ENCODE measurements at regions not wholly inside any gene's neighbourhood (a gene's known extent, or its start where the extent isn't known, plus 50 kb on each side); places are given as distances from the start of the nearest gene placed in this dataset.

GRCh38 chr5:4144411-4145007 is 548.9 kb downstream of the IRX1 start:
- H3K4me1 ChIP-seq (ENCODE audit: low read depth, poor library complexity, severe bottlenecking): no peaks in the 10 kb centered on the region
- no peak for TF ChIP-seq CTCF (conservative IDR thresholded peaks at IDR 0.05; ENCODE audit: low read depth, low read length)
- no peaks in the 10 kb centered on the region for H3K36me3 ChIP-seq (ENCODE audit: insufficient read depth)
- no peak overlapping the region for H3K4me3 ChIP-seq (IDR thresholded peaks at IDR 0.05; ENCODE audit: insufficient read depth, low read depth, low read length)
- no peak overlapping the region for H2AFZ ChIP-seq (ENCODE audit: low read depth)
- H3K9ac ChIP-seq: no peak overlapping the region
- H4K20me1 ChIP-seq (ENCODE audit: insufficient read depth): no peaks in the 10 kb centered on the region
- no peak overlapping the region for H3K27ac ChIP-seq
- no peak overlapping the region for H3K4me2 ChIP-seq
- H3K27me3 ChIP-seq (ENCODE audit: insufficient read depth, low read depth): no peaks in the 10 kb centered on the region
- no peaks in the 10 kb centered on the region for H3K79me2 ChIP-seq (ENCODE audit: insufficient read depth, low read depth)

GRCh38 chr5:4145511-4145910 is 549.9 kb downstream of the IRX1 start:
- H3K9ac ChIP-seq: no peak overlapping the region
- no peak overlapping the region for H2AFZ ChIP-seq (ENCODE audit: low read depth)
- no peak overlapping the region for H3K27ac ChIP-seq
- H3K36me3 ChIP-seq (ENCODE audit: insufficient read depth): no peaks in the 10 kb centered on the region
- H3K4me1 ChIP-seq (ENCODE audit: low read depth, poor library complexity, severe bottlenecking): no peaks in the 10 kb centered on the region
- no peak overlapping the region for H3K4me3 ChIP-seq (IDR thresholded peaks at IDR 0.05; ENCODE audit: insufficient read depth, low read depth, low read length)
- H3K79me2 ChIP-seq (ENCODE audit: insufficient read depth, low read depth): no peaks in the 10 kb centered on the region
- no peak overlapping the region for H3K4me2 ChIP-seq
- H3K27me3 ChIP-seq (ENCODE audit: insufficient read depth, low read depth): no peaks in the 10 kb centered on the region
- TF ChIP-seq CTCF (conservative IDR thresholded peaks at IDR 0.05; ENCODE audit: low read depth, low read length): no peak
- H4K20me1 ChIP-seq (ENCODE audit: insufficient read depth): no peaks in the 10 kb centered on the region

- no peaks in the 10 kb centered on the region for H3K4me1 ChIP-seq (ENCODE audit: low read depth, poor library complexity, severe bottlenecking)
- H2AFZ ChIP-seq (ENCODE audit: low read depth): no peak overlapping the region
- no peak overlapping the region for H3K4me2 ChIP-seq
- H3K79me2 ChIP-seq (ENCODE audit: insufficient read depth, low read depth): no peaks in the 10 kb centered on the region
- H4K20me1 ChIP-seq (ENCODE audit: insufficient read depth): no peaks in the 10 kb centered on the region
- no peak overlapping the region for H3K9ac ChIP-seq
- TF ChIP-seq CTCF (conservative IDR thresholded peaks at IDR 0.05; ENCODE audit: low read depth, low read length): no peak
- no peak overlapping the region for H3K27ac ChIP-seq
- no peaks in the 10 kb centered on the region for H3K27me3 ChIP-seq (ENCODE audit: insufficient read depth, low read depth)
- H3K36me3 ChIP-seq (ENCODE audit: insufficient read depth): no peaks in the 10 kb centered on the region
- no peak overlapping the region for H3K4me3 ChIP-seq (IDR thresholded peaks at IDR 0.05; ENCODE audit: insufficient read depth, low read depth, low read length)
Observed at GRCh38 chr5:4148009-4148408, 552.4 kb downstream of the IRX1 start.

GRCh38 chr5:4150067-4150466 is 554.4 kb downstream of the IRX1 start:
- Histone ChIP-seq H3K4me3 (IDR thresholded peaks at IDR 0.05; ENCODE audit: insufficient read depth, low read depth, low read length) (no peak overlapping the region), H2AFZ (ENCODE audit: low read depth) (no peak overlapping the region), H3K4me1 (ENCODE audit: low read depth, poor library complexity, severe bottlenecking) (no peaks in the 10 kb centered on the region), H3K36me3 (ENCODE audit: insufficient read depth) (no peaks in the 10 kb centered on the region), H3K79me2 (ENCODE audit: insufficient read depth, low read depth) (no peaks in the 10 kb centered on the region), H4K20me1 (ENCODE audit: insufficient read depth) (no peaks in the 10 kb centered on the region), H3K4me2 (no peak overlapping the region), H3K9ac (no peak overlapping the region), H3K27ac (no peak overlapping the region), H3K27me3 (ENCODE audit: insufficient read depth, low read depth) (no peaks in the 10 kb centered on the region)
- no peak for TF ChIP-seq CTCF (conservative IDR thresholded peaks at IDR 0.05; ENCODE audit: low read depth, low read length)
